ENCODE measurements at regions not wholly inside any gene's neighbourhood (a gene's known extent, or its start where the extent isn't known, plus 50 kb on each side); places are given as distances from the start of the nearest gene placed in this dataset.

- no peak overlapping the region for H3K4me3 Mint-ChIP-seq
- H3K27me3 Mint-ChIP-seq = no peaks in the 10 kb centered on the region
- Histone ChIP-seq H3K4me3 (ENCODE audit: control extremely low read depth in 1 of 5, extremely low read depth in 1 of 5, insufficient read depth in 1 of 5, low read depth in 2 of 5, low read length in 4 of 5) (no peak overlapping the region), H3K79me2 (ENCODE audit: control insufficient read depth, insufficient read depth, low read length) (no peaks in the 10 kb centered on the region), H3K4me2 (replicated peaks; ENCODE audit: low read depth, low read length, poor library complexity, severe bottlenecking) (no peak overlapping the region), H4K20me1 (ENCODE audit: control insufficient read depth, insufficient read depth, low read length, poor library complexity, severe bottlenecking) (no peaks in the 10 kb centered on the region), H3K9me3 (ENCODE audit: control extremely low read depth in 1 of 3, control insufficient read depth in 2 of 3, insufficient read depth in 1 of 3, low read length in 2 of 3) (no peaks in the 10 kb centered on the region), H3K27ac (ENCODE audit: low read length in 2 of 2) (no peak overlapping the region), H3K4me1 (ENCODE audit: control insufficient read depth in 2 of 2, insufficient read depth in 2 of 2, low read length in 2 of 2) (no peaks in the 10 kb centered on the region), H2AFZ (ENCODE audit: insufficient read depth, low read depth, low read length, poor library complexity, severe bottlenecking) (no peak overlapping the region), H3K9ac (ENCODE audit: low read length) (no peak overlapping the region), H3K36me3 (replicated peaks in 1 of 2; ENCODE audit: control extremely low read depth in 1 of 2, control insufficient read depth in 1 of 2, extremely low read depth in 1 of 2, insufficient read depth in 2 of 2, low read length in 1 of 2) (no peaks in the 10 kb centered on the region), H3K27me3 (replicated peaks in 1 of 4; ENCODE audit: control extremely low read depth in 1 of 4, control insufficient read depth in 3 of 4, insufficient read depth in 4 of 4, low read length in 3 of 4) (no peaks in the 10 kb centered on the region)
- TF ChIP-seq, protein P1, sequence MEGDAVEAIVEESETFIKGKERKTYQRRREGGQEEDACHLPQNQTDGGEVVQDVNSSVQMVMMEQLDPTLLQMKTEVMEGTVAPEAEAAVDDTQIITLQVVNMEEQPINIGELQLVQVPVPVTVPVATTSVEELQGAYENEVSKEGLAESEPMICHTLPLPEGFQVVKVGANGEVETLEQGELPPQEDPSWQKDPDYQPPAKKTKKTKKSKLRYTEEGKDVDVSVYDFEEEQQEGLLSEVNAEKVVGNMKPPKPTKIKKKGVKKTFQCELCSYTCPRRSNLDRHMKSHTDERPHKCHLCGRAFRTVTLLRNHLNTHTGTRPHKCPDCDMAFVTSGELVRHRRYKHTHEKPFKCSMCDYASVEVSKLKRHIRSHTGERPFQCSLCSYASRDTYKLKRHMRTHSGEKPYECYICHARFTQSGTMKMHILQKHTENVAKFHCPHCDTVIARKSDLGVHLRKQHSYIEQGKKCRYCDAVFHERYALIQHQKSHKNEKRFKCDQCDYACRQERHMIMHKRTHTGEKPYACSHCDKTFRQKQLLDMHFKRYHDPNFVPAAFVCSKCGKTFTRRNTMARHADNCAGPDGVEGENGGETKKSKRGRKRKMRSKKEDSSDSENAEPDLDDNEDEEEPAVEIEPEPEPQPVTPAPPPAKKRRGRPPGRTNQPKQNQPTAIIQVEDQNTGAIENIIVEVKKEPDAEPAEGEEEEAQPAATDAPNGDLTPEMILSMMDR (IDR thresholded peaks at IDR 0.05) = no peak
- ChIA-PET CTCF (no interaction called here), POLR2A (no interaction called here)
- no peak for DNase-seq
- ATAC-seq (ENCODE audit: low read depth) = no peak
- H3K9me3 Mint-ChIP-seq (ENCODE audit: insufficient read depth) = no peaks in the 10 kb centered on the region
- intact Hi-C loops (cut with micrococcal nuclease) = no loop called here
- no peaks in the 10 kb centered on the region for H3K4me1 Mint-ChIP-seq
- no peak overlapping the region for H3K27ac Mint-ChIP-seq
- no CpG with 5 or more reads among the region's 3 CpGs for WGBS (ENCODE audit: insufficient coverage)
These were observed 766.4 kb upstream of the WWC1 start for GRCh38 chr5:167525004-167525403.

- intact Hi-C loops (cut with micrococcal nuclease) = no loop called here
- Histone ChIP-seq H3K4me3 (ENCODE audit: control extremely low read depth in 1 of 5, extremely low read depth in 1 of 5, insufficient read depth in 1 of 5, low read depth in 2 of 5, low read length in 4 of 5) (no peak overlapping the region), H3K27me3 (replicated peaks in 1 of 4; ENCODE audit: control extremely low read depth in 1 of 4, control insufficient read depth in 3 of 4, insufficient read depth in 4 of 4, low read length in 3 of 4) (no peaks in the 10 kb centered on the region), H4K20me1 (ENCODE audit: control insufficient read depth, insufficient read depth, low read length, poor library complexity, severe bottlenecking) (no peaks in the 10 kb centered on the region), H2AFZ (ENCODE audit: insufficient read depth, low read depth, low read length, poor library complexity, severe bottlenecking) (no peak overlapping the region), H3K27ac (ENCODE audit: low read length in 2 of 2) (no peak overlapping the region), H3K9ac (ENCODE audit: low read length) (no peak overlapping the region), H3K79me2 (ENCODE audit: control insufficient read depth, insufficient read depth, low read length) (no peaks in the 10 kb centered on the region), H3K4me2 (replicated peaks; ENCODE audit: low read depth, low read length, poor library complexity, severe bottlenecking) (no peak overlapping the region), H3K4me1 (ENCODE audit: control insufficient read depth in 2 of 2, insufficient read depth in 2 of 2, low read length in 2 of 2) (no peaks in the 10 kb centered on the region), H3K9me3 (ENCODE audit: control extremely low read depth in 1 of 3, control insufficient read depth in 2 of 3, insufficient read depth in 1 of 3, low read length in 2 of 3) (no peaks in the 10 kb centered on the region), H3K36me3 (replicated peaks in 1 of 2; ENCODE audit: control extremely low read depth in 1 of 2, control insufficient read depth in 1 of 2, extremely low read depth in 1 of 2, insufficient read depth in 2 of 2, low read length in 1 of 2) (no peaks in the 10 kb centered on the region)
- TF ChIP-seq, protein P1 (IDR thresholded peaks at IDR 0.05) = no peak
- TF ChIP-seq EZH2 (IDR thresholded peaks at IDR 0.05; ENCODE audit: borderline replicate concordance, insufficient read depth, low read depth, low read length, poor library complexity, severe bottlenecking) = no peak
- Mint-ChIP-seq H3K27ac (no peak overlapping the region), H3K4me1 (no peaks in the 10 kb centered on the region), H3K4me3 (no peak overlapping the region), H3K27me3 (no peaks in the 10 kb centered on the region), H3K9me3 (ENCODE audit: insufficient read depth) (no peaks in the 10 kb centered on the region)
- no peak for DNase-seq
- CTCF ChIA-PET = no interaction called here
- no peak for ATAC-seq (ENCODE audit: low read depth)
- no CpG with 5 or more reads among the region's 6 CpGs for WGBS (ENCODE audit: insufficient coverage)
- POLR2A ChIA-PET = no interaction called here
These were observed 762.8 kb upstream of the WWC1 start for GRCh38 chr5:167528651-167529050.
